Tibial artery (tissue), 4 donors: ENCODE measurements at regions not wholly inside any gene's neighbourhood (a gene's known extent, or its start where the extent isn't known, plus 50 kb on each side); places are given as distances from the start of the nearest gene placed in this dataset.

ENCODE experiments used
- DNase-seq, 2 donors: peaks; one replicate each; pipeline ENCODE4 v3.0.0-alpha.2; 2019
- H3K27ac ChIP-seq, 2 donors: fragments of 200-600 bp; sonication (generic) in 1 of 2; 1 replicate in 1 of 2; 2 replicates in 1 of 2; pipeline ENCODE4 v1.5.1; 2018 to 2019; ENCODE audit warnings: mild to moderate bottlenecking in 1 of 2
- H3K27me3 ChIP-seq, 2 donors: fragments of 200-600 bp; sonication (generic) in 1 of 2; one replicate each; pipeline versions ENCODE4 v1.5.1 to v1.6.0; 2016 to 2019
- H3K36me3 ChIP-seq, 3 donors: fragments of 200-600 bp; sonication (generic) in 2 of 3; one replicate each; pipeline ENCODE4 v1.5.1; 2016 to 2019; ENCODE audit warnings: mild to moderate bottlenecking in 2 of 3
- H3K4me1 ChIP-seq, 4 donors: fragments of 200-600 bp; sonication (generic) in 2 of 4; 1 replicate in 3 of 4; 2 replicates in 1 of 4; pipeline ENCODE4 v1.5.1; 2016 to 2019
- H3K4me3 ChIP-seq, 2 donors: fragments of 200-600 bp; sonication (generic) in 1 of 2; 1 replicate in 1 of 2; 2 replicates in 1 of 2; pipeline ENCODE4 v1.5.1; 2018 to 2019; ENCODE audit warnings: mild to moderate bottlenecking in 2 of 2
- H3K9me3 ChIP-seq, 3 donors: fragments of 200-600 bp; sonication (generic) in 1 of 3; one replicate each; pipeline ENCODE4 v1.5.1; 2016 to 2019
- CTCF ChIP-seq, 2 experiments: fragments of 200-600 bp in 1 of 2; fragments of 450-650 bp in 1 of 2; IDR thresholded peaks; one replicate each; pipeline ENCODE4 v1.5.1; 2017 to 2019; ENCODE audit warnings: antibody characterized with exemption in 2 of 2, mild to moderate bottlenecking in 1 of 2, moderate library complexity in 1 of 2
- intact Hi-C: fragments of 100-400 bp; cut with DNase I; formaldehyde crosslinking; loops from one replicate; pipeline ENCODE4 v1.15.0; 2023; ENCODE audit warnings: low total_unique reads

- no peak for DNase-seq
- H3K4me3 ChIP-seq: no peak overlapping the region
- H3K4me1 ChIP-seq: no peaks in the 10 kb centered on the region
- TF ChIP-seq CTCF (IDR thresholded peaks at IDR 0.05): no peak
- no peaks in the 10 kb centered on the region for H3K36me3 ChIP-seq
- intact Hi-C loops: no loop called here
- no peak overlapping the region for H3K27ac ChIP-seq
- H3K9me3 ChIP-seq: peaks cover 0 to 22% (median 18%) of the 10 kb centered on the region in 3 donors
- no peaks in the 10 kb centered on the region for H3K27me3 ChIP-seq
Observed at GRCh38 chr3:94862703-94863102, 799.8 kb downstream of the NSUN3 start.

- H3K36me3 ChIP-seq: no peaks in the 10 kb centered on the region
- TF ChIP-seq CTCF (IDR thresholded peaks at IDR 0.05): no peak
- no peak for DNase-seq
Observed at GRCh38 chr3:94869059-94869547, 806.2 kb downstream of the NSUN3 start.

GRCh38 chr3:94873751-94874150, 810.9 kb downstream of the NSUN3 start:
- no peaks in the 10 kb centered on the region for H3K4me1 ChIP-seq
- no peak for DNase-seq
- TF ChIP-seq CTCF (IDR thresholded peaks at IDR 0.05): no peak
- H3K36me3 ChIP-seq: no peaks in the 10 kb centered on the region
- H3K27ac ChIP-seq: no peak overlapping the region
- H3K9me3 ChIP-seq: no peaks in the 10 kb centered on the region
- intact Hi-C loops: no loop called here
- H3K4me3 ChIP-seq: no peak overlapping the region
- H3K27me3 ChIP-seq: no peaks in the 10 kb centered on the region

More at GRCh38 chr3:94869059-94869547, 806.2 kb downstream of the NSUN3 start:
- intact Hi-C loops: no loop called here
- H3K9me3 ChIP-seq: peaks cover 0 to 9% (median 8%) of the 10 kb centered on the region in 3 donors
- H3K27ac ChIP-seq: no peak overlapping the region
- H3K4me3 ChIP-seq: no peak overlapping the region
- H3K4me1 ChIP-seq: no peaks in the 10 kb centered on the region
- no peaks in the 10 kb centered on the region for H3K27me3 ChIP-seq

- Histone ChIP-seq H3K4me1 (no peaks in the 10 kb centered on the region), H3K27me3 (no peaks in the 10 kb centered on the region), H3K4me3 (no peak overlapping the region), H3K36me3 (no peaks in the 10 kb centered on the region), H3K27ac (no peak overlapping the region), H3K9me3 (no peaks in the 10 kb centered on the region)
- intact Hi-C loops: no loop called here
- DNase-seq: no peak
- TF ChIP-seq CTCF (IDR thresholded peaks at IDR 0.05): no peak
Observed at GRCh38 chr3:94875149-94875548, 812.3 kb downstream of the NSUN3 start.

- Histone ChIP-seq H3K27me3 (no peaks in the 10 kb centered on the region), H3K36me3 (no peaks in the 10 kb centered on the region), H3K27ac (no peak overlapping the region), H3K9me3 (no peaks in the 10 kb centered on the region), H3K4me1 (no peaks in the 10 kb centered on the region), H3K4me3 (no peak overlapping the region)
- intact Hi-C loops: no loop called here
- no peak for DNase-seq
- TF ChIP-seq CTCF (IDR thresholded peaks at IDR 0.05): no peak
Observed at GRCh38 chr3:94887065-94887464, 824.2 kb downstream of the NSUN3 start.

GRCh38 chr3:94896994-94897393, 834.1 kb downstream of the NSUN3 start:
- DNase-seq: no peak
- Histone ChIP-seq H3K9me3 (no peaks in the 10 kb centered on the region), H3K36me3 (no peaks in the 10 kb centered on the region), H3K4me3 (no peak overlapping the region), H3K27ac (no peak overlapping the region), H3K27me3 (no peaks in the 10 kb centered on the region), H3K4me1 (no peaks in the 10 kb centered on the region)
- intact Hi-C loops: no loop called here
- TF ChIP-seq CTCF (IDR thresholded peaks at IDR 0.05): no peak
